ENCODE measurements at regions not wholly inside any gene's neighbourhood (a gene's known extent, or its start where the extent isn't known, plus 50 kb on each side); places are given as distances from the start of the nearest gene placed in this dataset.

DNA sequence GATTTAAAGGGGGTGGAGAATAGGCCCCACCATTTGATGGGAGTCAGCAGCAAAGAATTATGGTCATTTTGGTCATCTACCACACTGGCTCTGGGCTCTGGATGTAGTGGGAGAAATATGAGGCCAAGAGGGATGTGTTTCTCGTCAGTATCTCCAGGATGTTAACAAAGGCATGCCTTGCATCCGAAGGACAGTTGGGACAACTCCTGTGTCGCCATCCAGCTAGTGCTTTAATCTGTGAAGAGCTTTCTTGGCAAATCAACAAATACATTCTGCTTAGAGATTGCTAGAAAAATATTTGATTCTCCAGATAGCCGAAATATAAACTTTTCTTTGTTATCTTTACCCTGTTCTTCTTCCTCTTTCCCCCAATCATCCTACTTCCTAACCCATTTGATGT is 287.1 kb upstream of the TNP1 start:
- TF ChIP-seq, protein P1, sequence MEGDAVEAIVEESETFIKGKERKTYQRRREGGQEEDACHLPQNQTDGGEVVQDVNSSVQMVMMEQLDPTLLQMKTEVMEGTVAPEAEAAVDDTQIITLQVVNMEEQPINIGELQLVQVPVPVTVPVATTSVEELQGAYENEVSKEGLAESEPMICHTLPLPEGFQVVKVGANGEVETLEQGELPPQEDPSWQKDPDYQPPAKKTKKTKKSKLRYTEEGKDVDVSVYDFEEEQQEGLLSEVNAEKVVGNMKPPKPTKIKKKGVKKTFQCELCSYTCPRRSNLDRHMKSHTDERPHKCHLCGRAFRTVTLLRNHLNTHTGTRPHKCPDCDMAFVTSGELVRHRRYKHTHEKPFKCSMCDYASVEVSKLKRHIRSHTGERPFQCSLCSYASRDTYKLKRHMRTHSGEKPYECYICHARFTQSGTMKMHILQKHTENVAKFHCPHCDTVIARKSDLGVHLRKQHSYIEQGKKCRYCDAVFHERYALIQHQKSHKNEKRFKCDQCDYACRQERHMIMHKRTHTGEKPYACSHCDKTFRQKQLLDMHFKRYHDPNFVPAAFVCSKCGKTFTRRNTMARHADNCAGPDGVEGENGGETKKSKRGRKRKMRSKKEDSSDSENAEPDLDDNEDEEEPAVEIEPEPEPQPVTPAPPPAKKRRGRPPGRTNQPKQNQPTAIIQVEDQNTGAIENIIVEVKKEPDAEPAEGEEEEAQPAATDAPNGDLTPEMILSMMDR (IDR thresholded peaks at IDR 0.05; ENCODE audit: insufficient read depth, low read depth, low read length), result no peak
- TF ChIP-seq EZH2 (IDR thresholded peaks at IDR 0.05; ENCODE audit: insufficient read depth, low read length), result no peak
